Neural crest cell (in vitro differentiated cells): ENCODE measurements at regions not wholly inside any gene's neighbourhood (a gene's known extent, or its start where the extent isn't known, plus 50 kb on each side); places are given as distances from the start of the nearest gene placed in this dataset.

Experiments
- DNase-seq: peaks from one replicate; pipeline ENCODE4 v3.0.0; 2021; ENCODE audit warnings: low read depth, mixed read lengths, low spot score
- H3K27ac Mint-ChIP-seq: one replicate; pipeline ENCODE4 v1.8.0; 2021; ENCODE audit warnings: mild to moderate bottlenecking, mixed read lengths; ENCODE audit not compliant: unreplicated experiment
- H3K27me3 Mint-ChIP-seq: 2 replicates; pipeline ENCODE4 v1.8.0; 2021; ENCODE audit warnings: low read depth, mild to moderate bottlenecking, mixed read lengths
- H3K36me3 Mint-ChIP-seq: 2 replicates; pipeline ENCODE4 v1.8.0; 2021; ENCODE audit warnings: low read depth, mild to moderate bottlenecking, mixed read lengths
- H3K4me1 Mint-ChIP-seq: 2 replicates; pipeline ENCODE4 v1.8.0; 2021; ENCODE audit warnings: mixed read lengths
- H3K4me3 Mint-ChIP-seq: one replicate; pipeline ENCODE4 v1.8.0; 2021; ENCODE audit warnings: mild to moderate bottlenecking, mixed read lengths
- H3K9me3 Mint-ChIP-seq: 2 replicates; pipeline ENCODE4 v1.8.0; 2021; ENCODE audit warnings: mixed read lengths
- CTCF ChIP-seq: fragments of 200-600 bp; sonication (generic); conservative IDR thresholded peaks from 2 replicates; pipeline ENCODE4 v1.5.0; 2021; ENCODE audit warnings: antibody characterized with exemption, mild to moderate bottlenecking

DNA sequence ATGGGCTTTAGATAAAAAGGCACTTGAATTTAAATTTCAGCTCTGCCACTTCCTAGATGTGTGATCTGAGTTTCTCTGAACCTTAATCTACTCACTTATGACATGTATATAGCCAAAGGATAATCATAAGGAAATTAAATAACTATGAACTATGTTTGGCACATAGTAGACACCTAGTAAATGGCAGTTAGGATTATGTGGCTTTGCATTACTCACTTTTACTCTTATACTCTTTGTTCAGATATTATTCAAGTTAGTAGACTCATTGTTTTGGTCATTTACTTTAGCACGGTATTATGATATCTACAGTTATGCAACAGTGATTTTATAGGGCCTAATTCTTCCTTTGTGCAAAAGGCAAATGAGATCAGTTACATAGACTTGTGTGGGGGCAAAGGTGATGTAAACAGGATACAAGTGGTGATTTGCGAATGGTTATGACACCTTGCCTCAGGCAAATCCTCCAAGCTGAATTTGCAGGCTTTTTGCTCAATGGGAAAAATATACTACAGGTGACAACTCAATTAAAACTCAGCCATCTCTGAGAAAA is 297.2 kb upstream of the PBX1 start:
- Mint-ChIP-seq H3K4me3 (no peak overlapping the region), H3K9me3 (no peaks in the 10 kb centered on the region), H3K27ac (no peak overlapping the region), H3K36me3 (no peaks in the 10 kb centered on the region), H3K4me1 (no peaks in the 10 kb centered on the region), H3K27me3 (no peaks in the 10 kb centered on the region)
- TF ChIP-seq CTCF, result no peak
- no peak for DNase-seq

- no peak for TF ChIP-seq CTCF
- H3K27ac Mint-ChIP-seq, result no peak overlapping the region
These were observed 295.4 kb upstream of the PBX1 start for GRCh38 chr1:164263540-164263939.

DNA sequence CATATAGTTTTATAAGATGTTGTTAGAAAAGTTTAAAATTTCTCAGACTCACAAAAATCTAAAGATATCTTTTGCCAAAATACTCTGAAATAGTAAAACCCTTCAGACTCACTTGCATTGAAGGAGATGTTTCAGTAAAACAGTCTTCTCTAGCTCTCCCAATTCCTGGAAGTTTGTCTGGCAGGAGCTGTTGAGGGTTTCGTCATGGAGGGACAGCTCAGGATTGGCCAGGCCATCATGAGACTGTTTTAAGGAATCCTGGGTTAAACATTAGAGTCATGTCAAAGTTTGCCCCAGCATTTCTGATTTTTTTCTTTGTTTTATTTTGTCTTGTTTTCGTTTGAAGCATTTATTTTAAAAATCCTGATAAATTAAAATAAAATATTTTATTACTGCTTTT is 293.8 kb upstream of the PBX1 start:
- DNase-seq, result no peak
- no peaks in the 10 kb centered on the region for H3K4me1 Mint-ChIP-seq
- no peaks in the 10 kb centered on the region for H3K27me3 Mint-ChIP-seq
- TF ChIP-seq CTCF, result no peak
- H3K9me3 Mint-ChIP-seq, result no peaks in the 10 kb centered on the region
- H3K4me3 Mint-ChIP-seq, result no peak overlapping the region
- no peaks in the 10 kb centered on the region for H3K36me3 Mint-ChIP-seq
- H3K27ac Mint-ChIP-seq, result no peak overlapping the region

More at GRCh38 chr1:164263540-164263939, 295.4 kb upstream of the PBX1 start:
- Mint-ChIP-seq H3K9me3 (no peaks in the 10 kb centered on the region), H3K4me1 (no peaks in the 10 kb centered on the region), H3K36me3 (no peaks in the 10 kb centered on the region), H3K4me3 (no peak overlapping the region), H3K27me3 (no peaks in the 10 kb centered on the region)
- no peak for DNase-seq

GRCh38 chr1:164272156-164272555 is 286.8 kb upstream of the PBX1 start:
- no peaks in the 10 kb centered on the region for H3K4me1 Mint-ChIP-seq
- H3K9me3 Mint-ChIP-seq, result peaks cover 3% of the 10 kb centered on the region
- H3K27me3 Mint-ChIP-seq, result no peaks in the 10 kb centered on the region
- no peak overlapping the region for H3K4me3 Mint-ChIP-seq
- no peak overlapping the region for H3K27ac Mint-ChIP-seq
- no peak for DNase-seq
- H3K36me3 Mint-ChIP-seq, result no peaks in the 10 kb centered on the region
- TF ChIP-seq CTCF, result no peak

- DNase-seq, result no peak
- TF ChIP-seq CTCF, result no peak
- peaks cover 8% of the 10 kb centered on the region for H3K9me3 Mint-ChIP-seq
- H3K4me3 Mint-ChIP-seq, result no peak overlapping the region
- peaks cover 8% of the 10 kb centered on the region for H3K4me1 Mint-ChIP-seq
- H3K27me3 Mint-ChIP-seq, result no peaks in the 10 kb centered on the region
- no peak overlapping the region for H3K27ac Mint-ChIP-seq
- H3K36me3 Mint-ChIP-seq, result no peaks in the 10 kb centered on the region
These were observed 262.8 kb upstream of the PBX1 start for GRCh38 chr1:164296172-164296571.

GRCh38 chr1:164308101-164308500 is 250.9 kb upstream of the PBX1 start:
- DNase-seq, result no peak

More at GRCh38 chr1:164308101-164308500, 250.9 kb upstream of the PBX1 start:
- H3K4me3 Mint-ChIP-seq, result no peak overlapping the region
- no peaks in the 10 kb centered on the region for H3K27me3 Mint-ChIP-seq
- no peaks in the 10 kb centered on the region for H3K4me1 Mint-ChIP-seq
- TF ChIP-seq CTCF, result no peak
- no peaks in the 10 kb centered on the region for H3K9me3 Mint-ChIP-seq
- H3K27ac Mint-ChIP-seq, result no peak overlapping the region
- no peaks in the 10 kb centered on the region for H3K36me3 Mint-ChIP-seq
